ENCODE measurements at regions not wholly inside any gene's neighbourhood (a gene's known extent, or its start where the extent isn't known, plus 50 kb on each side); places are given as distances from the start of the nearest gene placed in this dataset.
"Not testable (repeated sequence)": the region's sequence is repeated elsewhere in the genome, so short reads cannot be mapped to it uniquely, and the experiment has no call there.

- H3K27me3 Mint-ChIP-seq: peaks cover 10 to 16% of the 10 kb centered on the region in 2 donors
- H3K4me1 Mint-ChIP-seq (ENCODE audit: low read depth in 2 of 2): no peaks in the 10 kb centered on the region
- no peaks in the 10 kb centered on the region for H3K9me3 Mint-ChIP-seq
- no peak overlapping the region for H3K27ac Mint-ChIP-seq
- no peak overlapping the region for H3K4me3 Mint-ChIP-seq
- H3K36me3 Mint-ChIP-seq: no peaks in the 10 kb centered on the region
- ATAC-seq (no peak), DNase-seq (ENCODE audit: low spot score) (no peak)
Observed at GRCh38 chr1:166383635-166384346, 217.0 kb upstream of the FAM78B start.

DNA sequence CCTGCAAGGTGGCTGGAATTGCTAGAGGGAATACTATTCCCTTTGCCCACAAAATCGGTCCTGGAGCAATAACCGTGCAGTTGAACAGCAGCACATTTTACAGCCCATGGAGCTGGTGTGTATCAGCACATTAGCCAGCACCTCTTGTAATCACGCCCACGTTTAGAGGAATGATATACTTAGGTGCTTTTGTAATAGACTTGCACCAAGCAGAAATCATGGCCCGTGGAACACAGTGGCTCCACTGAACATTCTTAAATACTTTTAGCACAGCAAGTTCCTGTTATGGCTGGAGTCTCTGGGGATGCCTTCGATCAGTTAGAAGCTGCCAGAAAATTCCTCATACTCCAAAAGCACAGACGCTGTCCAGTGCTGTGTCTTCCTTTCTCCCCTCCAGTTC, 218.1 kb upstream of the FAM78B start:
- no peak for ATAC-seq
- Mint-ChIP-seq H3K9me3 (no peaks in the 10 kb centered on the region), H3K36me3 (no peaks in the 10 kb centered on the region), H3K27ac (no peak overlapping the region), H3K4me3 (no peak overlapping the region), H3K27me3 (peaks cover 10 to 16% of the 10 kb centered on the region in 2 donors), H3K4me1 (ENCODE audit: low read depth in 2 of 2) (no peaks in the 10 kb centered on the region)
- no peak for DNase-seq (ENCODE audit: low spot score)

DNA sequence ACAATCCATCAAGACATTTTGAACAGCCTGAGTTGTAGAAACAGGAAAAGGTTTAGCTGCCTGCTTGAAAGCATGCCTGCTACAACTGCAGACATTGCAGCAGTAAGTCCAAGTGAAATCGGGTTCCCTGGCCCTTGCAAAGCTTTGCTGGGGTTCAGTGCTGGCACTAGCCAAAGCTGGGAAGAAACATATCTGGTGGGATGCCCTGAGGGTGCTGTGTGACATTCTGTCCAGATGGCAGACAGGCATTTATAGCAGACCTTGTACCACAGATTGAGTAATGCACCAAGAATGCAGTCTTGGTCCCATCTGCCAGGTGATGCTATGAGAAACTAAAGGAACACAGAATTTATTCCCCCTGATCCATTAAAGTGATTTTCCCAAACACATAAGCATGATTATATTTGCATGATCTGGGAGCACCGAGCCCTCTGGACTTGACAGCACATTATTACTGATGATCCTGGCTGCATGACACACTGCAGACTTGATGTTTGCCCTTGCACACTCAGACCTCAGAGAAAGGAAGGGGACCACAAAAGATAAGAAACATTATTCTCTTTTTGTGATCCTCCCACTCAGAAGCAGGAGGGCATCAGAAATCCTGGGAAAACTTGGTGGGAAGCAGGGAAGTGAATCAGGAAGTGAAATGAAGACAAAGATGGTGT, 223.7 kb upstream of the FAM78B start:
- H3K9me3 Mint-ChIP-seq: no peaks in the 10 kb centered on the region
- no peaks in the 10 kb centered on the region for H3K36me3 Mint-ChIP-seq
- H3K4me1 Mint-ChIP-seq (ENCODE audit: low read depth in 2 of 2): no peaks in the 10 kb centered on the region
- DNase-seq (ENCODE audit: low spot score): no peak
- H3K27me3 Mint-ChIP-seq: peaks cover 2 to 16% of the 10 kb centered on the region in 2 donors
- no peak overlapping the region for H3K4me3 Mint-ChIP-seq
- H3K27ac Mint-ChIP-seq: no peak overlapping the region
- ATAC-seq: no peak

- ATAC-seq (no peak), DNase-seq (ENCODE audit: low spot score) (no peak)
- Mint-ChIP-seq H3K4me3 (no peak overlapping the region), H3K27ac (no peak overlapping the region), H3K36me3 (no peaks in the 10 kb centered on the region), H3K27me3 (peaks cover 0 to 15% of the 10 kb centered on the region in 2 donors), H3K4me1 (ENCODE audit: low read depth in 2 of 2) (no peaks in the 10 kb centered on the region), H3K9me3 (no peaks in the 10 kb centered on the region)
Observed at GRCh38 chr1:166391279-166392066, 224.7 kb upstream of the FAM78B start.

- DNase-seq (ENCODE audit: low spot score) (no peak), ATAC-seq (no peak)
- no peaks in the 10 kb centered on the region for H3K4me1 Mint-ChIP-seq (ENCODE audit: low read depth in 2 of 2)
Observed at GRCh38 chr1:166395729-166396128, 228.9 kb upstream of the FAM78B start.

DNA sequence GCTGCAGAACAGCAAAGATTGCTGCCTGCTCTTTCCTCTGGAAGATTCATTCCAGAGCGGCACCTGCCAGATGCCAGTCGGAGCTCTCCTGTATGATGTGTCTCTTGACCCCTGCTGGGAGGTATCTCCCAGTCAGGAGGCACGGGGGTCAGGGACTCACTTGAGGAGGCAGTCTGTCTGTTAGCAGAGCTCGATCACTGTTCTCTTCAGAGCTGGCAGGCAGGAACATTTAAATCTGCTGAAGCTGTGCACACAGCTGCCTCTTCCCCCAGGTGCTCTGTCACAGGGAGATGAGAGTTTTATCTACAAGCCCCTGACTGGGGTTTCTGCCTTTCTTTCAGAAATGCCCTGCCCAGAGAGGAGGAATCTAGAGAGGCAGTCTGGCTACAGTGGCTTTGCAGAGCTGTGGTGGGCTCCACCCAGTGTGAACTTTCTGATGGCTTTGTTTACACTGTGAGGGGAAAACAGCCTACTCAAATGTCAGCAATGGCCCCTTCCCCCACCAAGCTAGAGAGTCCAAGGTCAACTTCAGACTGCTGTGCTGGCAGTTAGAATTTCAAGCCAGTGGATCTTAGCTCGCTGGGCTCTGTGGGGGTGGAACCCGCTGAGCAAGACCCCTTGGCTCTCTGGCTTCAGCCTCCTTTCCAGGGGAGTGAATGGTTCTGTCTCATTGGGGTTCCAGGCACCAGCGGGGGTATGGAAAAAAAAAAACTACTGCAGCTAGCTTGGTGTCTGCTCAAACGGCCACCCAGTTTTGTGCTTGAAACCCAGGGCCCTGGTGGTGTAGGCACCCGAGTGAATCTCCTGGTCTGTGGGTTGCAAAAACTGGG, 242.7 kb upstream of the FAM78B start:
- ATAC-seq; H3K4me3 Mint-ChIP-seq; DNase-seq (ENCODE audit: low spot score); H3K27ac Mint-ChIP-seq; H3K4me1 Mint-ChIP-seq (ENCODE audit: low read depth in 2 of 2): not testable (repeated sequence)
- H3K9me3 Mint-ChIP-seq: peaks cover 19% of the 10 kb centered on the region
- H3K27me3 Mint-ChIP-seq: peaks cover 0 to 16% of the 10 kb centered on the region in 2 donors
- H3K36me3 Mint-ChIP-seq: peaks cover 13% of the 10 kb centered on the region

More at GRCh38 chr1:166395729-166396128, 228.9 kb upstream of the FAM78B start:
- no peak overlapping the region for H3K4me3 Mint-ChIP-seq
- peaks cover 0 to 6% of the 10 kb centered on the region in 2 donors for H3K27me3 Mint-ChIP-seq
- no peaks in the 10 kb centered on the region for H3K36me3 Mint-ChIP-seq
- H3K27ac Mint-ChIP-seq: no peak overlapping the region
- H3K9me3 Mint-ChIP-seq: no peaks in the 10 kb centered on the region

DNA sequence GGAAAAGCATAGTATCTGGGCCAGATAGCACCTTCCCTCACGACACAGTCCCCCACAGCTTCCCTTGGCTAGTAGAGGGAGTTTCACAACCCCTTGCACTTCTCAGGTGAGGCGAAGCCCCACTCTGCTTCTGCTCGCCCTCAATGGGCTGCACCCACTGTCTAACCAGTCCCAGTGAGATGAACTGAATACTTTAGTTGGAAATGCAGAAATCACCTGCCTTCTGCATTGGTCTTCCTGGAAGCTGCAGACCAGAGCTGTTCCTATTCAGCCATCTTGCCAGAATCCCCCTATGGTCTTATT, 243.2 kb upstream of the FAM78B start:
- Mint-ChIP-seq H3K4me1 (ENCODE audit: low read depth in 2 of 2) (no peaks in the 10 kb centered on the region), H3K4me3 (no peak overlapping the region), H3K27ac (no peak overlapping the region), H3K9me3 (peaks cover 19% of the 10 kb centered on the region), H3K36me3 (peaks cover 13% of the 10 kb centered on the region), H3K27me3 (peaks cover 0 to 16% of the 10 kb centered on the region in 2 donors)
- ATAC-seq: no peak
- DNase-seq (ENCODE audit: low spot score): no peak

DNA sequence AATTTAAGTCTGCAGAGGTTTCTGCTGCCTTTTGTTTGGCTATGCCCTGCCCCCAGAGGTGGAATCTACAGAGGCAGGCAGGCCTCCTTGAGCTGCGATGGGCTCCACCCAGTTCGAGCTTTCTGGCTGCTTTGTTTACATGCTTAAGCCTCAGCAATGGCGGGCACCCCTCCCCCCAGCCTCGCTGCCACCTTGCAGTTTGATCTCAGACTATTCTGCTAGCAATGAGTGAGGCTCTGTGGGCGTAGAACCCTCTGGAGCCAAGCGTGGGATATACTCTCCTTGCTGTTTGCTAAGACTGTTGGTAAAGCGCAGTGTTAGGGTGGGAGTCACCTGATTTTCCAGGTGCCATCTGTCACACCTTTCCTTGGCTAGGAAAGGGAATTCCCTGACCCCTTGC, 250.0 kb upstream of the FAM78B start:
- not testable (repeated sequence) for DNase-seq (ENCODE audit: low spot score); H3K4me3 Mint-ChIP-seq; H3K9me3 Mint-ChIP-seq; ATAC-seq; H3K27ac Mint-ChIP-seq; H3K27me3 Mint-ChIP-seq; H3K36me3 Mint-ChIP-seq; H3K4me1 Mint-ChIP-seq (ENCODE audit: low read depth in 2 of 2)

DNA sequence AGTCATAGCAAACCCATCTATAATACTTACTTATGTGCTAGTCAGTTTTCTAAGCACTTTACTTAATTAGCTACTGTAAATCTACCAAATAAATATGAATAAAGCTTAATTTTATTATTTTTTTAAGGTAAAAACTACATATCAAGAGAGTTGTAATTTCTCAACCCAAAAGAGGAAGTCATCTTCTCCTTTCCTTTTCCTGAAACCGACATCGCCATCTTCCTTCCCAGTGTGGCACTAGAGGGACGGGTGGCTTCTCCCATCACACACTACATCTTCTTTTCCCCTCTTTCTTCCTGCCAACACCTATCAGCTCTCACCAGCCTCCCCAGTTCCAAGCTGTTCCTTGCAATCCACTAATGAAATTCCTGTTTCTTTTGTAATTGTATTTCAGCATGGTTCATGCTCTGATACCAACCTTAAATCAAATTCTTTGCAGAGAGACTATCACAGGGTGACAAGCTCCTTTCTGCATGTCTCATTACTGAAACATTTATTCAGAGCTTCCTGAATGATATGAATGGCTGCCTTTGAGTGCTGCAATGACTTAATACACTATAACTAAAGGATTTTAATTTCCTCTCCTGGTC, 251.6 kb upstream of the FAM78B start:
- no peak overlapping the region for H3K27ac Mint-ChIP-seq
- H3K27me3 Mint-ChIP-seq: peaks cover 2 to 7% of the 10 kb centered on the region in 2 donors
- ATAC-seq (no peak), DNase-seq (ENCODE audit: low spot score) (no peak)
- no peaks in the 10 kb centered on the region for H3K9me3 Mint-ChIP-seq
- no peak overlapping the region for H3K4me3 Mint-ChIP-seq
- no peaks in the 10 kb centered on the region for H3K4me1 Mint-ChIP-seq (ENCODE audit: low read depth in 2 of 2)
- no peaks in the 10 kb centered on the region for H3K36me3 Mint-ChIP-seq

DNA sequence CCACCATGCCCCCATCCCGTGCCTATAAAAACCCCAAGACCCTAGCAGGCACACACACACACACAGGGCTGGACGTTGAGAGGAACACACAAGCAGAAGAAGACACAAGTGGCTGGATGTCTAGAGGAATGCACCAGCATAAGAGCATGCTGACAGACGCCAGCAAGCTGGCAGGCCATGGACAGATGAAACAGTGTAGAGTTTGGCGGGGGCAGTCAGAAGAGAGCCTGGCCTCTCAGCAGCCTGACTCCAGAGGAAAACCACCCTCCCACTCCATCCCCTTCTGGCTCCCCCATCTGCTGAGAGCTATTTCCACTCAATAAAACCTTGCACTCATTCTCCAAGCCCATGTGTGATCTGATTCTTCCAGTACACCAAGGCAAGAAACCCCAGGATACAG, 255.8 kb upstream of the FAM78B start:
- not testable (repeated sequence) for H3K9me3 Mint-ChIP-seq; H3K36me3 Mint-ChIP-seq; H3K4me1 Mint-ChIP-seq (ENCODE audit: low read depth in 2 of 2); H3K4me3 Mint-ChIP-seq; H3K27me3 Mint-ChIP-seq; ATAC-seq; H3K27ac Mint-ChIP-seq; DNase-seq (ENCODE audit: low spot score)

- Mint-ChIP-seq H3K27me3 (no peaks in the 10 kb centered on the region), H3K27ac (no peak overlapping the region), H3K4me1 (ENCODE audit: low read depth in 2 of 2) (no peaks in the 10 kb centered on the region), H3K4me3 (no peak overlapping the region), H3K9me3 (no peaks in the 10 kb centered on the region), H3K36me3 (no peaks in the 10 kb centered on the region)
- DNase-seq (ENCODE audit: low spot score): no peak
- no peak for ATAC-seq
Observed at GRCh38 chr1:166432655-166433054, 265.9 kb upstream of the FAM78B start.

DNA sequence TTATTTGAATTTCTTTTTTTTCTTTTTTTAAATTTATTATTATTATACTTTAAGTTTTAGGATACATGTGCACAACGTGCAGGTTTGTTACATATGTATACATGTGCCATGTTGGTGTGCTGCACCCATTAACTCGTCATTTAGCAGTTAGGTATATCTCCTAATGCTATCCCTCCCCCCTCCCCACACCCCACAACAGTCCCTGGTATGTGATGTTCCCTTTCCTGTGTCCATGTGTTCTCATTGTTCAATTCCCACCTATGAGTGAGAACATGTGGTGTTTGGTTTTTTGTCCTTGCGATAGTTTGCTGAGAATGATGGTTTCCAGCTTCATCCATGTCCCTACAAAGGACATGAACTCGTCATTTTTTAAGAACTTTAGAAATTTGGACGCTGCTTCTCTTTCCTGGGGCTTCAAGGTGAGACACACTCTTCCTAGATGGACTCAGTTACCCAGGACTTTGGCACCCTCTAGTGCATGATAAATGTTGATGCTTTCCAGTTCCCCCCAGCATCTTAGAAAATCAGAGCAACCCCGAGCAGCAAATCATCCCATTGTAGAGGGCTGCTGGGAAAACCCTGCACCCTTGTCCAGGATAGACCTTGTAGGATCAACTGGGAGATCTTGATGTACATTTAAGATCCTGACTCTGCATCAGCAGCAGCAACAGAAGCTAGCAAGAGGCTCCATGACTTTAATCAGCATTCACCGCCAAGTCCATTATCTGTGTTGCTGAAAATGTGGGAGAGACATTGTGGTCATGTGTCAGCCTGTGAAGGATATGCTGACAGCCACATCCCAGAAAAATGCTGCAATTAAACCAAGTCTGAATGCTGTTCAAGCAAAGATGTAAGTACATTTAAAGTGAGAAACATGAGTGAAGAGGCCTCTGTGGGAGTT, 266.9 kb upstream of the FAM78B start:
- not testable (repeated sequence) for H3K4me3 Mint-ChIP-seq; H3K27ac Mint-ChIP-seq; DNase-seq (ENCODE audit: low spot score); H3K9me3 Mint-ChIP-seq; H3K4me1 Mint-ChIP-seq (ENCODE audit: low read depth in 2 of 2); H3K27me3 Mint-ChIP-seq; ATAC-seq; H3K36me3 Mint-ChIP-seq

All from natural killer cell treated with Interleukin-12 subunit alpha and Interleukin-12 subunit beta and Interleukin-15 and Interleukin-18, amount 100 ng/mL, for 72 hours (primary cell).